ENCODE measurements at regions not wholly inside any gene's neighbourhood (a gene's known extent, or its start where the extent isn't known, plus 50 kb on each side); places are given as distances from the start of the nearest gene placed in this dataset.

DNA sequence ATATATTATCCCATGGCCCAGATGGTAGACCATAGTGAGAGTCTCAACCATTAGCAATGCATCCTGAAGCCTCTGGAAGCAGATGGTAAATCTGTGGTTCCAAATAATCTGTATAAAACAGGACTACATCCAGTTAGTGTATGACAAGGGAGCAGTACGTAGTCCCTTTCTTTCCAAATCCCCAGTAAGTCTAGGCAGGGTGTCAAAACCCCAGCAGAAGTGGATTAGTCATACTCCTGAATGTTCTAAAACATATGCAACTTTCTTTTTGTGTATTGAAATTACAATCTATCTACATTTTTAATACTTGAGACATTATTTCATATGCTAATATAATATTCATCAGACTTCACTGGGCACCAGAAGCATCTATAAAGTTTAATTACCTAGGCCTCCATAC lies 295.1 kb upstream of the ANO5 start:
- H3K4me3 ChIP-seq (replicated peaks in 1 of 2; ENCODE audit: low read depth in 2 of 2, low read length in 2 of 2): no peak overlapping the region
- TF ChIP-seq, protein P1, sequence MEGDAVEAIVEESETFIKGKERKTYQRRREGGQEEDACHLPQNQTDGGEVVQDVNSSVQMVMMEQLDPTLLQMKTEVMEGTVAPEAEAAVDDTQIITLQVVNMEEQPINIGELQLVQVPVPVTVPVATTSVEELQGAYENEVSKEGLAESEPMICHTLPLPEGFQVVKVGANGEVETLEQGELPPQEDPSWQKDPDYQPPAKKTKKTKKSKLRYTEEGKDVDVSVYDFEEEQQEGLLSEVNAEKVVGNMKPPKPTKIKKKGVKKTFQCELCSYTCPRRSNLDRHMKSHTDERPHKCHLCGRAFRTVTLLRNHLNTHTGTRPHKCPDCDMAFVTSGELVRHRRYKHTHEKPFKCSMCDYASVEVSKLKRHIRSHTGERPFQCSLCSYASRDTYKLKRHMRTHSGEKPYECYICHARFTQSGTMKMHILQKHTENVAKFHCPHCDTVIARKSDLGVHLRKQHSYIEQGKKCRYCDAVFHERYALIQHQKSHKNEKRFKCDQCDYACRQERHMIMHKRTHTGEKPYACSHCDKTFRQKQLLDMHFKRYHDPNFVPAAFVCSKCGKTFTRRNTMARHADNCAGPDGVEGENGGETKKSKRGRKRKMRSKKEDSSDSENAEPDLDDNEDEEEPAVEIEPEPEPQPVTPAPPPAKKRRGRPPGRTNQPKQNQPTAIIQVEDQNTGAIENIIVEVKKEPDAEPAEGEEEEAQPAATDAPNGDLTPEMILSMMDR (IDR thresholded peaks at IDR 0.05; ENCODE audit: low read depth, low read length): no peak
- DNase-seq (ENCODE audit: low read depth in 2 of 2): no peak

DNA sequence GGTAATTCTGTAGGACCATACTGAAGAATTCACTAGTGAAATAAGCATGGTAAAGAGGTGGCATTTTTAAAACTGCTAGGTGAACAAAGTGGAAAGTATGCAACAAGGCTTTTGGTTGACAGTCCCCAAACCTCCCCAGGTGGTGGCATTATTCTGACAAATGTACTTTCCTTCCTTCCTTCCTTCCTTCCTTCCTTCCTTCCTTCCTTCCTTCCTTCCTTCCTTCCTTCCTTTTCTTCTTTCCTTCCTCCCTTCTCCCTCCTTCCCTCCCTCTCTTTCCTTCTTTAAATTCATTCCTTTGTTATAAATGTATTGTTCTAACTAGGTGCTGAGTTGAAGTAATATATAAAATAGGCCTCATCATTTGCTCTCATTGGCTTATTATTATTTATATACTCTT lies 284.7 kb upstream of the ANO5 start:
- TF ChIP-seq, protein P1 (IDR thresholded peaks at IDR 0.05; ENCODE audit: low read depth, low read length): no peak
- H3K4me3 ChIP-seq (replicated peaks in 1 of 2; ENCODE audit: low read depth in 2 of 2, low read length in 2 of 2): no peak overlapping the region
- no peak for DNase-seq (ENCODE audit: low read depth in 2 of 2)

DNA sequence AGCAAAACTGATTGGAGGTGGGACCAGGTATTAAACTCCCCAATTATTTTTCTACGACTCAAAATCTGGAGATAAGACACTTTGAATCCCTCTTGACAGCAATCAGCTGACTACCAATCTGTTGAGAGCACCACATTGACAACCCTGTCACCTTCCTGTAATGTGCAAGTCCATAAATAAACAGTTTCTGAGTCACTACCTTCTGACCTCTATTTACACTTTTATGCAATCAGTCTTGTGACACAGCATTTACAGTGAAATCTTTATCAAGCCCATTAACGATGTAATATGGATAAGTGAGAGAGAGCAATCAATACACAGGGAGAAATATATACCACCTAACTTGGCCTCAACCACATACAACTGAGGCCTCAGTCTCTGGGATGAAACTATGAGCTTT lies 283.7 kb upstream of the ANO5 start:
- TF ChIP-seq, protein P1 (IDR thresholded peaks at IDR 0.05; ENCODE audit: low read depth, low read length): no peak
- DNase-seq (ENCODE audit: low read depth in 2 of 2): no peak
- no peak overlapping the region for H3K4me3 ChIP-seq (replicated peaks in 1 of 2; ENCODE audit: low read depth in 2 of 2, low read length in 2 of 2)

DNA sequence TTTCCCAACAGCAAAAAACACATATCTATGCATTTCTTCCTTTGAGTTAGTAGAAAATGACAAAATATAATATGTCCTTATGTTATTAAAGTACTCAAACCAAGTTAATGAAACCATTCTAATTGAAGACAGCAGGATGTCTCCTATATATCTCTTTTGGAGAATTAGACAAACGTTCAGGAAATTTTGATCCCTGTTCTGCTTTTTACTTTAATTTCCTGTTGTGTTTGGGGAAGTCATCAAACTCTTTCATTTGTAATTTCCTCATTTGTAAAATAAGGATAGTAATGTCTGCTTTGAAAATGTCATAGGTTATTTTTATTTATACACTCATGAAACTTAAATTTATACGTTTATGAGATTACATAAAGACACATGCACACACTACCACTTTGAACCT lies 281.8 kb upstream of the ANO5 start:
- TF ChIP-seq, protein P1 (IDR thresholded peaks at IDR 0.05; ENCODE audit: low read depth, low read length): no peak
- DNase-seq (ENCODE audit: low read depth in 2 of 2): no peak
- no peak overlapping the region for H3K4me3 ChIP-seq (replicated peaks in 1 of 2; ENCODE audit: low read depth in 2 of 2, low read length in 2 of 2)

DNA sequence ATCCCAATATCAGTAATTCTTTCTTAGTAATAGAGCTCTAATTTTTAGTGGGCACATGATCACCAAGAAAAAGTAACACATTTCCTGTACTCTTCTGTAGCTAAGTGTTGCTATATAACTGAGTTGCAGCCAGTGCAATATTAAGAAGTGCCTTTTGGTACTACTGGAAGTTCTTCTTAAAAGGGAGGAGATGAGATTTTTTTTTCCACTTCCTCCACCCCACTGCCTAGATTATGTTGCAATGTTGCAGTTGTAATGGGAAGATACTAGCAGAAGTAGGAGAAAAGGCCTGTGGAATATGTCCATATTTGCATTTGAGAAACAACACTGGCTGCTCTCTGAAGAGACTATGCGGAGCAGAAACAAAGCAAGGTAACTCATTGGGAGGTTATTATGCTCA lies 280.6 kb upstream of the ANO5 start:
- DNase-seq (ENCODE audit: low read depth in 2 of 2): no peak
- no peak overlapping the region for H3K4me3 ChIP-seq (replicated peaks in 1 of 2; ENCODE audit: low read depth in 2 of 2, low read length in 2 of 2)

DNA sequence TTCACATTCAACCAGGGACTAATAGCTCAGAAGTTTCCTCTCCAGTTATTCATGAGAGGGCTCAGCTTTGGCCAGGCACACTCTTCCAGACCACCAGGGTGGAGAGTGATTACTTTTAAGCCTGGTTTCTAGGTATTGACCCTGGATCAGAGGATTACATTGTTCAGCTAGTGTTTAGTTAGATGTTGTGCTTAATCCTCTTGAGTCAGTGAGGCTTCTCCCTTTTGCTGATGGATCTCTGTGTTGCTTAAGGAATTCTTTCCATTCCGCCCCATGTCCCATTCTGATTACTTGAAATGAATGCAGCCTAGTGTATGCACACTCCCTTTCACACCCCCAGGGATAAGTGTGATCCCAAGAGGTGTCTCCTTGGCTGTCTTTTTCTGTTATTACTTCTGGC lies 271.7 kb upstream of the ANO5 start:
- TF ChIP-seq, protein P1 (IDR thresholded peaks at IDR 0.05; ENCODE audit: low read depth, low read length): no peak
- DNase-seq (ENCODE audit: low read depth in 2 of 2): no peak
- H3K4me3 ChIP-seq (replicated peaks in 1 of 2; ENCODE audit: low read depth in 2 of 2, low read length in 2 of 2): no peak overlapping the region

More for the DNA sequence above, 280.6 kb upstream of the ANO5 start:
- TF ChIP-seq, protein P1 (IDR thresholded peaks at IDR 0.05; ENCODE audit: low read depth, low read length): no peak

DNA sequence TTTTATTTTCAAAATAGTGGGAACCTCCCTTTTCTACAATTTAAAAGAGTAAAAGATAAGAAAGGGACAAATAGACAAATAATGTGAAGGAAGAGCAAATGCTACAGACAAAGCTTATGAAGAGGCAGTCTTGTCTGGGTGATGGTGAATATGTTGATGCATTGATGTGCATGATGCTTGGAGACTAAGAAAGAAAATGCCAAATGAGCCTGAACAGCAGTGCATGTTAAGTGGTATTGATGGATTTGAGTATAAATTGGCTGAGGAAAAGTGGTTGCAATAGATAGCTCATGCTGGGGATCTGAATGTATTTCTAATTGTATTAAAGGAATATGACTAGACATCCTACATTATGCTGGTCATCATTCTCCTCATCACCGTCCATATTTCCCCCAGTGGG lies 268.6 kb upstream of the ANO5 start:
- TF ChIP-seq, protein P1 (IDR thresholded peaks at IDR 0.05; ENCODE audit: low read depth, low read length): no peak
- no peak overlapping the region for H3K4me3 ChIP-seq (replicated peaks in 1 of 2; ENCODE audit: low read depth in 2 of 2, low read length in 2 of 2)
- no peak for DNase-seq (ENCODE audit: low read depth in 2 of 2)
